Hematopoietic multipotent progenitor cell (in vitro differentiated cells): ENCODE measurements at regions not wholly inside any gene's neighbourhood (a gene's known extent, or its start where the extent isn't known, plus 50 kb on each side); places are given as distances from the start of the nearest gene placed in this dataset.

ENCODE experiments used
- DNase-seq, 3 donors: peaks; one replicate each; pipeline ENCODE4 v3.0.0-alpha.2; 2011 to 2015; ENCODE audit warnings: low read depth in 2 of 3, low spot score in 2 of 3

- no peak for DNase-seq
Measured at GRCh38 chr13:61778531-61778930, 362.9 kb upstream of the PCDH20 start.

DNA sequence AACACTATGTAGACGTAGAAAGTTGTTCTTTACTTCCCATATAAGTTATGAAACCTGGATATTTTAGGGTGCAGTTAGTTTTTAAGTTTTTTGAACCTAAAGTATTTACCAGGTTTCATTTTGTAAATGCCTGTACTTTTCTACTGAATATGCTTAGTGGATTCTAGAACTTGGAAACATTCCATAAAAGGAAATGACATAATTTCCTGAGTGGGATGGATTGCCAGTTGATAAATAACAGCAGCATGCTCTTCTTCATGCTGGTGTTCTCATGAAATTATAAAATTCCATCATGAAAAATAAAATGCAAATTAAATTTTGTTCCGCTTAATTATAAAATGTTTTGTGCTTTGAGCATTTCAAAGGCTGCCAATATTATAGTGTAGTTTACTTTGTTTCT is 362.2 kb upstream of the PCDH20 start:
- DNase-seq = no peak

- DNase-seq = no peak
Measured at GRCh38 chr13:61777271-61777670, 361.6 kb upstream of the PCDH20 start.

GRCh38 chr13:61774903-61775302 is 359.3 kb upstream of the PCDH20 start:
- DNase-seq = no peak

DNA sequence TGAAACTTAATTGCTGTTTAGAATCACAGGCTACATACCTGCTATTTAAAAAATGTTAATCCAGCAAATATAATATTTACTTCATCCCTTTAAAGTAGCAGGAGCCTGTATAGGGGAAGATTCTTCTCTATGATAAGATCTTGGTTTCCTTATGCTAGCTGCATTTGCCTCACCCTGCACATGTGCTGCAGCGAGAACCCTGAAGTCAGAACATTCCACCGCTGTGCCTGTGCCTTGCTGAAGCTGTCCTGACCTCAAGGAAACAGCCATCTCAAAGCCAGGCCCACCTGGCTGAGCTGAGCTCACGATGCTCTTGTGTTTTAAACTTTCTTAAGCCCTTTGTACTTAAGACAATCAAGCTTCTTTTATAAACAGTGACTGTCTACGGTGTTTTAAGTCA is 355.0 kb upstream of the PCDH20 start:
- DNase-seq = no peak

GRCh38 chr13:61768175-61768574 is 352.5 kb upstream of the PCDH20 start:
- DNase-seq = no peak

DNA sequence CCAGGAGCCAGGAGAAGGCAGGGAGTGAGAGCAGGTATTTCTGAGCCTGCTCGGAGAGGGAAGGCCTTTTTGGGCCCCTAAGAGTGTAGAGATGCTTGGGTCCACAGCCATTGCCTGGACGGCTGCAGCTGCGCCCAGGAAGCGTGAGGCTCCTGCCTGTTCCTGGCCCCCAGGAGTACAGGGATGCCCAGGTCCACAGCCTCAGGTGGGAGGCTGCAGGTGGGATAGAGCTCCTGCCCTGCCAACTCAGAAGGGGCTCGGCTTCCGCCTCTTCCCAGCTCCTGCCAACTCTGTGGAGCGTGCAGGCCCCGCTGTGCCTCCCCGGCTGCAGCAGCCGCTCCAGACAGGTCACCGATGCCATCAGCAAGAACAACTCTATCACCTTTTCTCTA is 351.0 kb upstream of the PCDH20 start:
- no peak for DNase-seq

GRCh38 chr13:61765940-61766666 is 350.5 kb upstream of the PCDH20 start:
- no peak for DNase-seq

GRCh38 chr13:61765181-61765742 is 349.6 kb upstream of the PCDH20 start:
- DNase-seq = no peak

DNA sequence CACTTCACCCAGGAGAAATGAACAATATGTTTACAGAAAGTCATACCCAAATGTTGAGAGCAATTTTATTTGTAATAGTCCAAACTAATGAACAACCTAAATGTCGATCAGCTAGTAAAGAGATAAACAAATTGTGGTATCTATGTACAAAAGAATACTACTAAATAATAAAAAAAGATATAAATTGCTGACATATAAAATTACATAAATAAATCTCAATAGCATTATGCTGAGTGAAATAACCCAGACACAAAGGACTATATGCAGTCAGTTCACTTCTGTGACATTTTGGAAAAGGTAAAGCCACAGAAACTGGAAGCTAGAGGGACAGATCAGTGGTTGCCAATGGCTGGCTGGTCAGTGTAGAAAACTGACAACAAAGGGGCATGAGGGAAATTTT is 346.0 kb upstream of the PCDH20 start:
- DNase-seq = no peak

DNA sequence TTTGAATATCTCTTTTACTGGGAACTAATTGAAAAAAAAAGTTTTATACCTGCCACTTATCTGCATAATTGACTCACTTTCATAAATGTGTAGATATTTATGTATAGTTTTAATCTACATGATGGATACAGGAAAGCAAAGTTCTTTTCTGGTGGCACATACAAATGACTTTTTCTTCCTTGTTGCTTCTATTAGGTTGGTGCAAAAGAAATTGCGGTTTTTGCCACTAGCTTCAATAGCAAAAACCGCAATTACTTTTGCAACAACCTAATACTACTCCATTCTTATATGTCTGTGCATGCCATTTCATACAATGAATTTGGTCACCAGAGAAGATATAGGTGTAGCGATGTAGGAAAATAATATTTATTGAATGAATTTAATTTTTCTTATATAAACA is 344.5 kb upstream of the PCDH20 start:
- DNase-seq = no peak

DNA sequence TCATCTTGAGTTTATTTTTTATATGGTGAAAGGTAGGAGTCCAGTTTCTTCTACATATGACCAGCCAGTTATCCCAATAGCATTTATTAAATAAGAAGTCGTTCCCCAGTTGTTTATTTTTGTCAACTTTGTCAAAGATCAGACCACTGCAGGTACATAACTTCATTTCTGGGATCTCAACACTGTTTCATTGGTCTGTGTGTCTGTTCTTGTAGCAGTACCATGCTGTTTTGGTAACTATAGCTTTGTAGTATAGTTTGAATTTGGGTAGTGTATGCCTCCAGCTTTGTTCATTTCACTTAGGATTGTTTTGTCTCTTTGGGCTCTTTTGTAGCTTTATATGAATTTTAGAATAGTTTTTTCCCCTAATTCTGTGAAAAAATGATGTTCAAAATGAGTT is 340.4 kb upstream of the PCDH20 start:
- no peak for DNase-seq

DNA sequence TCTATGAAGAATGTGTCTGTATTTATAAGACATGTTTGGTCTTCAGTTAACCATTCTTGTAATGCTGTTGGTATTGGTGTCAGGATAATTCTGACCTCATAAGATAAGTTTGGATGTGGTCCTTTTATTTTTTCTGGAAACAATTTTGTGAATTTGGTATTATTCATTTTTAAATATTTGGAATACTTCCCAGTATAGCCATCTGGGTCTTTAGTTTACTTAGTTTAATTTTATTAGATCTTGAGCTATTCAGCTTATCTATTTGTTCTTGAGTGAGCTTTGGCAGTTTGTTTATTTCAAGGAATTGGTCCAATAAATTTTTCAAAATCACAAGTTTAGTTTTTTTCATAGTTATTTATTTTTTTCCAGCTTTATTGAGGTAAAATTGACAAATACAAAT is 335.4 kb upstream of the PCDH20 start:
- DNase-seq = no peak

DNA sequence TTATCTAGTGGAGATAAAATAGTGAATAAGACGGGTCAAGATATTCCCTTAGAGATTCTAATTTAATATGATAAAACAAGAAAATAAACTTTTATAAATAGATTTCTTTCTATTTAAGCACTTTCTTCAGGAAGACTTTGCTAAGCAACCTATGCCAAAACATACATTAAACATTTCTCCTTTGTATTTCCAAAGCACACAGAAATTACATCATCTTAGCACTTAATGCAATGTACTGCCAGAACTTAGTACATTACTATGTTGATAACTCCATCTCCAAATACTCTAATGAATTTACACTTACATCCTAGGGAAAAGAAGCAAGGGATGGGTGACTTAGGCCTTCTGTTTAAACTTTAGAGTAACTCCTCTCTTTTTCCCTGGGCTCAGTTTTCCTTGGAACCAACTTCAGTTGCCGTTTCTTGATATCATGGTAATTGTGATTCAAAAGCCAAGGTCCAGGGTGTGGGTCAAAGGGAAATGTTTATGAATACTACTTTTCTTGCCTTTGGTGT is 322.6 kb upstream of the PCDH20 start:
- no peak for DNase-seq

DNA sequence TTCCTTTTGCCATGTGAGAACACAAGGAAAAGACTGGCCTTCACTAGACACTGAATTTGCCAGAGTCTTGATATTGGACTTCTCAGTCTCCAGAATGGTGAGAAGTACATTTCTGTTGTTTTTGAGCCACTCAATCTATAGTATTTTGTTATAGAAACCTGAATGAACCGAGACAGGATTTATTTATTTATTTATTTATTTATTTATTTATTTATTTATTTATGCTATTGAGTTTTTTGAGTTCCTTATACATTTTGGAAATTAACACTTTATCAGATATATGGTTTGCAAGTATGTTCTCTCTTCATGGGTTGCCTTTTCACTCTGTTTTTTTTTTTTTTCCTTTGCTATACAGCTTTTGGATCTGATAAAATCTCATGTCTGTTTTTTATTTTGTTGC is 319.0 kb upstream of the PCDH20 start:
- no peak for DNase-seq

DNA sequence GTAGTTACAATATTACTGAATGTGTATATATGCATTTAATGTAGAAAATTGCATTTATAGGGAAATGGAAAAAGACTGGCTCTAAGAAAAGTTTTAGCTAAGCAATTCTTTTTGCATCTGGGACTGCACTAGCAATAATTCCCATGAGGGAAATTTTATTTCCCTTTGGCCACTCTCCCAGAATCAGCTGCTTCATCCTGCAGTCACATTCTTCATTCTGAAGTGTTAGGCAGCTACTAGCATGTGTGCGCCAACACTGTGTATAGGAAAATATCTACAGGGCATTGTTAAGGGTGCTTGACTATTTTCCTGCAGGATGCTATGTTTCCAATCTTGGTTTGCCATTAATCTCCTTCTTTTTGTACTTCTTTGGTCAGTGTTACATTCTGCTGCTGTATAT is 312.8 kb upstream of the PCDH20 start:
- no peak for DNase-seq

- DNase-seq = no peak
Measured at GRCh38 chr13:61727767-61728166, 312.1 kb upstream of the PCDH20 start.

GRCh38 chr13:61725806-61726205 is 310.2 kb upstream of the PCDH20 start:
- no peak for DNase-seq

DNA sequence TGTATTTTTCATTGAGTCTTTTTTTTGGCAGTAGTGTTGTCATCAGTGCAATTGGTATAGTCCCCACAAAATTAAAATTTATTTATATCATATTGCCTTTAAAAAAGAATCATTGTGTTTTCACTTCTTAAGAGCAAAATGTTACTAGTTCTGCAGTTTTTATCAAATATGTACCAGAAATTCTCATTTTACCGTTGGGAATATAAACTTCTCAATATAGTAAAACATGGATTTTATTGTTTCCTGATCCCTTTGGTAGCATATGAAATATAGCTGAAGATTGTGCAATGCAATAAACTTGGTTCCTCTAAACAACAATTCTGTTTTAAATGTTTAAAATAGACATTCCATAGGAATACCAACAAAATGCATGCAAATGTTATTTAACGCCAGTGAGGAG is 306.5 kb upstream of the PCDH20 start:
- no peak for DNase-seq

- no peak for DNase-seq
Measured at GRCh38 chr13:61712621-61713020, 297.0 kb upstream of the PCDH20 start.

- DNase-seq = no peak
Measured at GRCh38 chr13:61709258-61709657, 293.6 kb upstream of the PCDH20 start.

- no peak for DNase-seq
Measured at GRCh38 chr13:61706899-61707298, 291.2 kb upstream of the PCDH20 start.

DNA sequence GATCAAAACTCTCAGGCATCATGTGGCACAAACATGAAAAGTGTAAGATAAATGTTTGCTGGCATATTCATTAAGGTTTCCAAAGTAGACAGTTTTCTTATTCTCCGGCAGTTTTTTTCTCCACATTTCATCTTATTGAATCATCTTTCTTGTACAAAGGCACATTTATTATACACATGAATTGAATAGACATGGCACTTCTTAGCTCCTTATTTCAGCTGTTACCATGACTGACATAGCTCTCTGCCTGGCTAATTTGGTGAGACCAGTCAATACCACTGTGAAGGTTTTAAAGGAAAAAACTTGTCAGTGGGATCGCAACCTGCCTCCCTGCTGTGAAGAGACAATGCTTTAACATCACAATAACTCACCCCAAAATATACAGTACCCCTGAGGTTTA is 285.0 kb upstream of the PCDH20 start:
- DNase-seq = no peak
